ENCODE measurements at regions not wholly inside any gene's neighbourhood (a gene's known extent, or its start where the extent isn't known, plus 50 kb on each side); places are given as distances from the start of the nearest gene placed in this dataset.

DNA sequence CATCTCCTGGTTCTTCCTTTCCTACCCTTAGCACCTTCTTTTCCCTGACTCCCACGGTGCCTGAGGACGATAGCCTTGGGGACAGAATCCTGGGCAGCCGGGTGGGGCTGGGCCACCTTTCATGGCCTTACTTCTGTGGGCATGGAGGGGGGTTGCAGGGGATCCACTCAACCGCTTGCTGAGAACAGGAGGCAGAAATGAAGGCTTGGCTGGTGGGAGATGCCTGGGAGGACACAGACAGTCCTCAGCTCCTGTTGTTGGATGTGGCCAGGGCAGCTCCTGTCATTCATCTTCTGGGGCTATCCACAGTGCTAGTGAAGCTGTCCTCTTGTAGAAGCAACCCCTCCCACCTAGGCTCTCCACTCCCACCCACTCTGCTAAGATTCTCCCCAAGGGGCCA lies 95.5 kb upstream of the CELF4 start:
- H3K27ac ChIP-seq: no peak overlapping the region
- no peak overlapping the region for H3K4me3 ChIP-seq
- H3K36me3 ChIP-seq: no peaks in the 10 kb centered on the region
- H3K27me3 ChIP-seq: no peaks in the 10 kb centered on the region
- peaks cover 6% of the 10 kb centered on the region for H3K4me1 ChIP-seq (ENCODE audit: low read depth)
- H3K9me3 ChIP-seq (ENCODE audit: low read depth): no peaks in the 10 kb centered on the region
- DNase-seq (ENCODE audit: low read depth in 1 of 2, low spot score in 1 of 2): no peak
- TF ChIP-seq, protein P1, sequence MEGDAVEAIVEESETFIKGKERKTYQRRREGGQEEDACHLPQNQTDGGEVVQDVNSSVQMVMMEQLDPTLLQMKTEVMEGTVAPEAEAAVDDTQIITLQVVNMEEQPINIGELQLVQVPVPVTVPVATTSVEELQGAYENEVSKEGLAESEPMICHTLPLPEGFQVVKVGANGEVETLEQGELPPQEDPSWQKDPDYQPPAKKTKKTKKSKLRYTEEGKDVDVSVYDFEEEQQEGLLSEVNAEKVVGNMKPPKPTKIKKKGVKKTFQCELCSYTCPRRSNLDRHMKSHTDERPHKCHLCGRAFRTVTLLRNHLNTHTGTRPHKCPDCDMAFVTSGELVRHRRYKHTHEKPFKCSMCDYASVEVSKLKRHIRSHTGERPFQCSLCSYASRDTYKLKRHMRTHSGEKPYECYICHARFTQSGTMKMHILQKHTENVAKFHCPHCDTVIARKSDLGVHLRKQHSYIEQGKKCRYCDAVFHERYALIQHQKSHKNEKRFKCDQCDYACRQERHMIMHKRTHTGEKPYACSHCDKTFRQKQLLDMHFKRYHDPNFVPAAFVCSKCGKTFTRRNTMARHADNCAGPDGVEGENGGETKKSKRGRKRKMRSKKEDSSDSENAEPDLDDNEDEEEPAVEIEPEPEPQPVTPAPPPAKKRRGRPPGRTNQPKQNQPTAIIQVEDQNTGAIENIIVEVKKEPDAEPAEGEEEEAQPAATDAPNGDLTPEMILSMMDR (IDR thresholded peaks at IDR 0.05; ENCODE audit: low read depth, low read length): no peak

DNA sequence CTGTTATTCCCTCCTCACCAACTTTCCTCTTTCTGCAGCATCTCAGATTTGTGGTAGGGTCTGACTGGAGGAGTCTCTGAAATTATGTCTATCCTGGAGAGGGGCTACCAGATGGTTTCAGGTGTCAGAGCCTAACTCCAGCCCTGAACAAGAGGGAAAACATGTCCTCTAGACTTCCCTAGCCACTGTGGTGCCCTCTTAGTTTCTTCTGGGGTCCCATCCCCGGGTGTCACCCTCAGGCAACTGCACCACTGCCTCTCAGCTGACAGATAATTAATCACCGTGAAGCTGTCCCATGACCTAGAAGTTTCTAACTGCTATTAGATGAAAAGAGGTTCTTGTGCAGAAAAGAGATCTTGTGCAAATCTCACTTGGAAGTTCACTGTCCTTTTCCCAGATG lies 95.1 kb upstream of the CELF4 start:
- H3K27ac ChIP-seq: no peak overlapping the region
- H3K4me3 ChIP-seq: no peak overlapping the region
- H3K27me3 ChIP-seq: no peaks in the 10 kb centered on the region
- peaks cover 6% of the 10 kb centered on the region for H3K4me1 ChIP-seq (ENCODE audit: low read depth)
- TF ChIP-seq, protein P1 (IDR thresholded peaks at IDR 0.05; ENCODE audit: low read depth, low read length): no peak
- no peak for DNase-seq (ENCODE audit: low read depth in 1 of 2, low spot score in 1 of 2)
- H3K36me3 ChIP-seq: no peaks in the 10 kb centered on the region
- H3K9me3 ChIP-seq (ENCODE audit: low read depth): no peaks in the 10 kb centered on the region

DNA sequence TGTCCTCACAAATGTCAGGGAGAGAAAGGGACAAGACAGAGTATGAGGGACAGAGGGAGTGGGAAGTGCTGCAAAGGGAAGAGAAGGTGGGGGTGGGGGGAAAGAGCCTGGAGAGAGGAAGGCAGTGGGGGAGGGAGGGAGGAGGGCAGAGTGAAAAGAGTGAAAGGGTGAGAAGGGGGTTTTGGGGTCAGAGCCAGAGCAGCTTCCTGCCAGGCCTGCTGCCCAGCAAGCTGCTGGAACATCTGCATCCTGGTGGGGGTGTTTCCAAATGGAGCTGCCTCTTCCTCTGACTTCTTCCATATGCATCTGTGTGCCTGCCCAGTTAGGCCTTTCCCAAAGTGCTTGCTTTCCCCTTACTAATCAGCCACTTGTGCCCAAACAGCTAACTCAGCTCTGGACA lies 94.3 kb upstream of the CELF4 start:
- Histone ChIP-seq H3K27me3 (no peaks in the 10 kb centered on the region), H3K4me1 (ENCODE audit: low read depth) (no peaks in the 10 kb centered on the region), H3K4me3 (no peak overlapping the region), H3K36me3 (no peaks in the 10 kb centered on the region), H3K9me3 (ENCODE audit: low read depth) (no peaks in the 10 kb centered on the region), H3K27ac (no peak overlapping the region)
- peak in 1 of 2 donors; percentile 70 for DNase-seq (ENCODE audit: low read depth in 1 of 2, low spot score in 1 of 2)
- TF ChIP-seq, protein P1 (IDR thresholded peaks at IDR 0.05; ENCODE audit: low read depth, low read length): no peak

DNA sequence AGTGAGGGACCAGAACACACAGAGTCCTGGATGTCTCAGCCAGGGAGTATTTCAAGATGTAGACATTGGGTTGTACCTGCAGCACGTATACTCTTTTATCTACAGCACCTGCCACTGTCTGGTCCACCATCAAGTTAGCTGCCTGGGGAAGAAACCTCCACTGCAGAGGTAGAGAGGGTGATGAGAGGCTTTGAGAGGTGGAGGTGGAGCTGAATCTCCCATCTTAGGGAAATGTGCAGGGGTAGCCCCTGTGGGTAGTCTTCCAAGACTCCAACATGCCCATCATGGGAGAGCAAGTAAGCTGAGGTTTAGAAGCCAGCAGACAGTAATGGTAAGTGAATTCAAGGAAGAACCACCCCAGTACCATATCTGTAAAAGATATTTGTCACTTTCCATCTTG lies 93.3 kb upstream of the CELF4 start:
- Histone ChIP-seq H3K27me3 (no peaks in the 10 kb centered on the region), H3K4me3 (no peak overlapping the region), H3K36me3 (no peaks in the 10 kb centered on the region), H3K4me1 (ENCODE audit: low read depth) (no peaks in the 10 kb centered on the region), H3K9me3 (ENCODE audit: low read depth) (no peaks in the 10 kb centered on the region), H3K27ac (no peak overlapping the region)
- TF ChIP-seq, protein P1 (IDR thresholded peaks at IDR 0.05; ENCODE audit: low read depth, low read length): no peak
- no peak for DNase-seq (ENCODE audit: low read depth in 1 of 2, low spot score in 1 of 2)

DNA sequence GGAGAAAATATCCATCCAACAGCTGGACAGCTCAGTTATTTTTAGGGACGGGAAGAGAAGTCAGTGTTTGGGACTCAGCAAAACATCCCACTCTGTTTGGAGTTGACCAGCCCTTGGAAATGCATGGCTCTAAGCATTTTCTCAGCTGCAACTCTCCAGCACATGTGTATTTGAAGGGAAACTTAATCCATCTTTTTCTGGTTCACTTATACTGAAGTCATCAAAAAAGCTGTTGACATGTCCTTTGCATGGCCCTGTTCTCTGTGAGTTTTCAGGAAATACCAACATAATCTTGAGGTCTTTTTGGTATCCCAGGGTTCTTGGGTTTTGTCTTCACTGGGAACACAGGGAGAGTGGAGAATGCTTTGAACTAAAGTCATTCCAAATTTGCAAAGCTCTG lies 91.9 kb upstream of the CELF4 start:
- H3K27ac ChIP-seq: no peak overlapping the region
- H3K4me3 ChIP-seq: no peak overlapping the region
- H3K36me3 ChIP-seq: no peaks in the 10 kb centered on the region
- H3K9me3 ChIP-seq (ENCODE audit: low read depth): no peaks in the 10 kb centered on the region
- no peaks in the 10 kb centered on the region for H3K4me1 ChIP-seq (ENCODE audit: low read depth)
- no peaks in the 10 kb centered on the region for H3K27me3 ChIP-seq
- TF ChIP-seq, protein P1 (IDR thresholded peaks at IDR 0.05; ENCODE audit: low read depth, low read length): no peak
- DNase-seq (ENCODE audit: low read depth in 1 of 2, low spot score in 1 of 2): peak in 1 of 2 donors; percentile 92

Measured in cardiac muscle cell (in vitro differentiated cells and primary cell).